ENCODE measurements at regions not wholly inside any gene's neighbourhood (a gene's known extent, or its start where the extent isn't known, plus 50 kb on each side); places are given as distances from the start of the nearest gene placed in this dataset.
"Not testable (repeated sequence)": the region's sequence is repeated elsewhere in the genome, so short reads cannot be mapped to it uniquely, and the experiment has no call there.

DNA sequence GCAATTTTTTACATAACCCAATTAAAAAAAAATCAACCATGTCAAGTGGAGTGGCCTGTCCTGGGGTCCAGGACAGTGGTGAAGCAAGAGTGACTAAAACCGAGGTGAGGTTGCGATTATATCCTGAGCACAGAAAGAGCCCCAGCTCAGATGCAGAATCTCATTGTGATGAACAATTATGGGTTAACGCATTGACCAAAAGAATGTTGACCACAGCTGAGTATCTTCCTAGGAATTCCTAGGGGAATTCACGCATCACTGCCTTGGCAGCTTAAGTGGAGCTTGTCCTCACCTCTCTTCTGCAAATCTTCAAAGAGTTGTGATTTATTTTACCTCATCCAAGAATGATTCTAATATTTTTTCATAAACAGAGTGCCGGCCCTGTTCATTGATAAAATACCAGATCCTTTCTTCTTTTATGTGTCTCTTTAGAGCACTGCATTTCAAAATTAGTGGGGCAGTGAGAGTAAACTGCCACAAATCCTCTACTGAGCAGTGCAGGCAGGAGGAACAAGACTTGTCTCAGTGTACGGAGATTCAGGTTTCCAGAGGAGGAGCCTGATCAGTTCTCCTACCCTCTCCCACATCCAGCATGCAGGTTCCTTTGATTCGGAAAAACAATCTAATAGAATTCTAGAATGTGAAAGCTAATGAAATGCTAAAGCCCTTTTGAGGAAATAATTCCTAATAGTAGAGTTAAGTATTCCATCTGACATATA, 60.1 kb upstream of the ZNF184 start:
- DNase-seq = no peak

GRCh38 chr6:27531772-27532459, 59.0 kb upstream of the ZNF184 start:
- no peak for DNase-seq

DNA sequence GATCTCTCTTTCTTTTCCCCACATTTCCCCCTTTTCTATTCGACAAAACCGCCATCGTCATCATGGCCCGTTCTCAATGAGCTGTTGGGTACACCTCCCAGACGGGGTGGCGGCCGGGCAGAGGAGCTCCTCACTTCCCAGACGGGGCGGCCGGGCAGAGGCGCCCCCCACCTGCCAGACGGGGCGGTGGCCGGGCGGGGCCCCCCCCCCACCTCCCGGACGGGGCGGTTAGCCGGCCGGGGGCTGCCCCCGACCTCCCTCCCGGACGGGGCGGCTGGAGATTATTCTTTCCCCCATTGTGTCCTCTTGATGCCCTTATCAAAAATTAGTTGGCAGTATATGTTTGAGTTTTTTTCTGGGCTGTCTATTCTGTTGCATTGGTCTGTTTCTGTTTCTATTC, 56.9 kb upstream of the ZNF184 start:
- DNase-seq = not testable (repeated sequence)

GRCh38 chr6:27528714-27529113, 55.8 kb upstream of the ZNF184 start:
- no peak for DNase-seq
